BLaER1 treated with 17β-estradiol and CSF1 and Interleukin-3, amounts not matched to agents 10 nM and 100 nM (cell line): ENCODE measurements at regions not wholly inside any gene's neighbourhood (a gene's known extent, or its start where the extent isn't known, plus 50 kb on each side); places are given as distances from the start of the nearest gene placed in this dataset.

ENCODE experiments used
- H3K27ac ChIP-seq, 11 experiments: shearing (Covaris generic); formaldehyde crosslinking; 2 replicates each; pipeline ENCODE4 v1.8.1; 2022
- H3K27me3 ChIP-seq, 11 experiments: shearing (Covaris generic); formaldehyde crosslinking; 2 replicates each; pipeline ENCODE4 v1.8.1; 2022
- H3K36me3 ChIP-seq, 11 experiments: shearing (Covaris generic); formaldehyde crosslinking; 2 replicates each; pipeline ENCODE4 v1.8.1; 2022
- H3K4me1 ChIP-seq, 10 experiments: shearing (Covaris generic); formaldehyde crosslinking; 2 replicates each; pipeline ENCODE4 v1.8.1; 2022
- H3K4me2 ChIP-seq, 11 experiments: shearing (Covaris generic); formaldehyde crosslinking; 2 replicates each; pipeline ENCODE4 v1.8.1; 2022
- H3K4me3 ChIP-seq, 10 experiments: shearing (Covaris generic); formaldehyde crosslinking; 2 replicates each; pipeline ENCODE4 v1.8.1; 2022
- H3K9ac ChIP-seq, 11 experiments: shearing (Covaris generic); formaldehyde crosslinking; 2 replicates each; pipeline ENCODE4 v1.8.1; 2022
- H3K9me3 ChIP-seq, 11 experiments: shearing (Covaris generic); formaldehyde crosslinking; replicated peaks in 1 of 11; 2 replicates each; pipeline ENCODE4 v1.8.1; 2022
- H4K20me1 ChIP-seq, 11 experiments: shearing (Covaris generic); formaldehyde crosslinking; 2 replicates each; pipeline ENCODE4 v1.8.1; 2022
- Cebpa-rat ChIP-seq, 11 experiments: shearing (Covaris generic); IDR thresholded peaks; 2 replicates each; pipeline ENCODE4 v1.8.1; 2022

- no peak overlapping the region for H3K4me3 ChIP-seq
- H3K36me3 ChIP-seq, result no peaks in the 10 kb centered on the region
- H3K4me1 ChIP-seq, result no peaks in the 10 kb centered on the region
- peaks cover 0 to 5% (median 0%) of the 10 kb centered on the region in 11 experiments; a peak in 3 of 22 replicates for H4K20me1 ChIP-seq
- no peaks in the 10 kb centered on the region for H3K9me3 ChIP-seq
- no peak overlapping the region for H3K9ac ChIP-seq
- no peak overlapping the region for H3K27ac ChIP-seq
- TF ChIP-seq Cebpa-rat (IDR thresholded peaks at IDR 0.05), result no peak
- no peak overlapping the region for H3K4me2 ChIP-seq
- H3K27me3 ChIP-seq, result peaks cover 80 to 100% (median 95%) of the 10 kb centered on the region in 11 experiments
These were observed 127.9 kb upstream of the DMD start for GRCh38 chrX:33339219-33339618.

DNA sequence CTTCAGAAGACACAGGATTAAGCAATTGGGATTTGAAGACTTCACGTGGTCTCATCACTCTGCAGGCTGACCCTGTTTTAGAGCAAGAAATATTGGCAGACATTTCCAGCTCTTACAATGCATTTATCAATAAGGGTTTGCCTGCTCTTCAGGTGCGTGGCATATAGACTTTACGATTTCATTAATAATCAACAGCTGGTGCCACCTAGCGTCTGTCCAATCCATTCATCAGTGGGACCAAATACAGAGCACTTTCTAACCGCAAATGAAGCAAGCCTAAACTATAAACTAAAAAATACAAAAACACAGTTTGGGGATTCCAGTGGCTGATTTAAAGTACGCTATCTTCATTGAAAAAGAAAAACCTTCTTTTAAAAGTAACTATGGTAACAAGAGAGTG lies 125.4 kb upstream of the DMD start:
- no peaks in the 10 kb centered on the region for H3K4me1 ChIP-seq
- H3K27ac ChIP-seq, result no peak overlapping the region
- H3K36me3 ChIP-seq, result no peaks in the 10 kb centered on the region
- H3K4me2 ChIP-seq, result no peak overlapping the region
- no peak overlapping the region for H3K9ac ChIP-seq
- no peak overlapping the region for H3K4me3 ChIP-seq
- peaks cover 82 to 100% (median 95%) of the 10 kb centered on the region in 11 experiments for H3K27me3 ChIP-seq
- no peak for TF ChIP-seq Cebpa-rat (IDR thresholded peaks at IDR 0.05)
- peaks cover 0 to 5% (median 0%) of the 10 kb centered on the region in 11 experiments; a peak in 3 of 22 replicates for H4K20me1 ChIP-seq
- no peaks in the 10 kb centered on the region for H3K9me3 ChIP-seq

GRCh38 chrX:33333271-33333670 lies 121.9 kb upstream of the DMD start:
- Histone ChIP-seq H3K4me1 (no peaks in the 10 kb centered on the region), H3K4me2 (no peak overlapping the region), H3K27ac (no peak overlapping the region), H3K36me3 (no peaks in the 10 kb centered on the region), H3K27me3 (peaks cover 83 to 100% (median 94%) of the 10 kb centered on the region in 11 experiments), H3K9me3 (no peaks in the 10 kb centered on the region), H4K20me1 (no peaks in the 10 kb centered on the region; a peak in 1 of 22 replicates), H3K9ac (no peak overlapping the region), H3K4me3 (no peak overlapping the region)
- no peak for TF ChIP-seq Cebpa-rat (IDR thresholded peaks at IDR 0.05)

GRCh38 chrX:33330798-33331197 lies 119.4 kb upstream of the DMD start:
- no peak overlapping the region for H3K4me3 ChIP-seq
- H3K4me2 ChIP-seq, result no peak overlapping the region
- no peaks in the 10 kb centered on the region for H3K36me3 ChIP-seq
- no peak overlapping the region for H3K9ac ChIP-seq
- H3K4me1 ChIP-seq, result no peaks in the 10 kb centered on the region
- H3K27ac ChIP-seq, result no peak overlapping the region
- H4K20me1 ChIP-seq, result no peaks in the 10 kb centered on the region; a peak in 1 of 22 replicates
- H3K9me3 ChIP-seq, result no peaks in the 10 kb centered on the region
- no peak for TF ChIP-seq Cebpa-rat (IDR thresholded peaks at IDR 0.05)
- peaks cover 82 to 100% (median 94%) of the 10 kb centered on the region in 11 experiments for H3K27me3 ChIP-seq

DNA sequence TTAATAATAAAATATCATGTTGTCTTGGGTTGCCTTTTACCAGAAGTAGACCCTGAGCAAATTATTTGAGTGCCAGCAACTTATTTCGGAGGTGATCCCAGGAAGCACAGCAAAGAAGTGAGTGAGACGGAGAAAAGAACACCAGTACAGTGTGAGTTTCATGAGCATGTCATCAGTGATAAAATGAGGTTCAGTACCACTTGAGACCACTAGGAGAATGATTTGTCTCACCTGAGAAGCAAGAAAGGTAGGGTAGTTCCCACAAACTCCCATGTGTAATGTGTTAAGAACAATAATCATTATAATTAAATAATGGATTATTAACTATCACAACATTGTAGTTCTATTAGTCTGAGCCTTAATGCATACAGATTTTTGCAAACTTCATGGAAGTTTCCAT lies 112.8 kb upstream of the DMD start:
- no peaks in the 10 kb centered on the region for H3K9me3 ChIP-seq
- H3K36me3 ChIP-seq, result no peaks in the 10 kb centered on the region
- H3K4me3 ChIP-seq, result no peak overlapping the region
- H3K9ac ChIP-seq, result no peak overlapping the region
- H3K27ac ChIP-seq, result no peak overlapping the region
- no peaks in the 10 kb centered on the region for H3K4me1 ChIP-seq
- peaks cover 82 to 100% (median 98%) of the 10 kb centered on the region in 11 experiments for H3K27me3 ChIP-seq
- TF ChIP-seq Cebpa-rat (IDR thresholded peaks at IDR 0.05), result no peak
- no peak overlapping the region for H3K4me2 ChIP-seq
- peaks cover 0 to 5% (median 0%) of the 10 kb centered on the region in 11 experiments; a peak in 1 of 22 replicates for H4K20me1 ChIP-seq

GRCh38 chrX:33307911-33308354 lies 96.6 kb upstream of the DMD start:
- no peak overlapping the region for H3K4me2 ChIP-seq
- H3K9ac ChIP-seq, result no peak overlapping the region
- no peaks in the 10 kb centered on the region for H3K36me3 ChIP-seq
- peaks cover under 1 to 77% (median 47%) of the 10 kb centered on the region in 11 experiments; a peak in 20 of 22 replicates for H3K27me3 ChIP-seq
- TF ChIP-seq Cebpa-rat (IDR thresholded peaks at IDR 0.05), result no peak
- H4K20me1 ChIP-seq, result no peaks in the 10 kb centered on the region
- no peaks in the 10 kb centered on the region for H3K4me1 ChIP-seq
- H3K4me3 ChIP-seq, result no peak overlapping the region
- no peak overlapping the region for H3K27ac ChIP-seq
- H3K9me3 ChIP-seq, result peaks cover 4 to 10% (median 5%) of the 10 kb centered on the region in 11 experiments; a peak in 16 of 22 replicates

DNA sequence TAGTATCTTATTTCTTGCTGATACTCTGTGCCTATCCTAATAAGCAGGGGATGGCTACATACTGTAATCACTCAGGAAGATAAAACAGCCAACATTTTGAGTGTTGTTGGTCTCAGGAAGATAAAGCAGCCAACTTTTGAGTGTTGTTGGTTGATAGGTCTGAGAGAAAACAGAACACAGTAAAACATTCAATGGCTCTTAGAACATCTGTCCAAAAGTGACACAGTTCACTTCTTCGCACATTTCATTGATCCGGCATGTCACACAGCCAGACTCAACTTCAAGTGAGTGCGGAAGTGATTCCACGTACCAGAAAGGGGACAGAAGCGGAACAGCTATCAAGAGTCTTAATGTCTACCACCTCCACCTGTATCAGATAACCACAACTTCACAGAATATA lies 87.3 kb upstream of the DMD start:
- peaks cover 0 to 3% (median 0%) of the 10 kb centered on the region in 11 experiments; a peak in 1 of 22 replicates for H4K20me1 ChIP-seq
- no peak overlapping the region for H3K4me3 ChIP-seq
- no peaks in the 10 kb centered on the region for H3K4me1 ChIP-seq
- H3K9ac ChIP-seq, result no peak overlapping the region
- H3K9me3 ChIP-seq, result peaks cover 3 to 5% (median 4%) of the 10 kb centered on the region in 11 experiments; a peak in 16 of 22 replicates
- H3K36me3 ChIP-seq, result no peaks in the 10 kb centered on the region
- H3K4me2 ChIP-seq, result no peak overlapping the region
- TF ChIP-seq Cebpa-rat (IDR thresholded peaks at IDR 0.05), result no peak
- no peak overlapping the region for H3K27ac ChIP-seq
- peaks cover 54 to 100% (median 87%) of the 10 kb centered on the region in 11 experiments for H3K27me3 ChIP-seq

GRCh38 chrX:33285550-33285949 lies 74.2 kb upstream of the DMD start:
- TF ChIP-seq Cebpa-rat (IDR thresholded peaks at IDR 0.05), result no peak
- no peak overlapping the region for H3K4me3 ChIP-seq
- peaks cover 0 to 11% (median 0%) of the 10 kb centered on the region in 11 experiments; a peak in 2 of 22 replicates for H3K9me3 ChIP-seq
- H3K27me3 ChIP-seq, result peaks cover 70 to 98% (median 86%) of the 10 kb centered on the region in 11 experiments
- H3K27ac ChIP-seq, result no peak overlapping the region
- no peak overlapping the region for H3K4me2 ChIP-seq
- H3K4me1 ChIP-seq, result peaks cover 0 to 7% (median 0%) of the 10 kb centered on the region in 10 experiments; a peak in 4 of 20 replicates
- no peak overlapping the region for H3K9ac ChIP-seq
- no peaks in the 10 kb centered on the region for H4K20me1 ChIP-seq
- no peaks in the 10 kb centered on the region for H3K36me3 ChIP-seq

GRCh38 chrX:33277046-33277445 lies 65.7 kb upstream of the DMD start:
- TF ChIP-seq Cebpa-rat (IDR thresholded peaks at IDR 0.05), result no peak
- Histone ChIP-seq H3K9ac (no peak overlapping the region), H4K20me1 (no peaks in the 10 kb centered on the region; a peak in 1 of 22 replicates), H3K27ac (peak overlapping the region in 1 of 11 experiments; percentile 33; a peak in 2 of 22 replicates), H3K9me3 (peaks cover 0 to 18% (median 0%) of the 10 kb centered on the region in 11 experiments; a peak in 5 of 22 replicates), H3K4me2 (peak overlapping the region in 7 of 11 experiments; percentile 32 to 54 (median 43); a peak in 13 of 22 replicates), H3K27me3 (peaks cover 80 to 100% (median 95%) of the 10 kb centered on the region in 11 experiments), H3K4me3 (no peak overlapping the region), H3K36me3 (no peaks in the 10 kb centered on the region), H3K4me1 (peaks cover 0 to 20% (median 13%) of the 10 kb centered on the region in 10 experiments; a peak in 11 of 20 replicates)

GRCh38 chrX:33273535-33273934 lies 62.2 kb upstream of the DMD start:
- no peaks in the 10 kb centered on the region; a peak in 1 of 22 replicates for H3K9me3 ChIP-seq
- H3K4me2 ChIP-seq, result no peak overlapping the region
- H4K20me1 ChIP-seq, result no peaks in the 10 kb centered on the region; a peak in 2 of 22 replicates
- H3K36me3 ChIP-seq, result no peaks in the 10 kb centered on the region
- H3K4me1 ChIP-seq, result peaks cover 0 to 20% (median 12%) of the 10 kb centered on the region in 10 experiments; a peak in 11 of 20 replicates
- no peak overlapping the region for H3K27ac ChIP-seq
- no peak overlapping the region for H3K4me3 ChIP-seq
- TF ChIP-seq Cebpa-rat (IDR thresholded peaks at IDR 0.05), result no peak
- no peak overlapping the region for H3K9ac ChIP-seq
- peaks cover 55 to 97% (median 84%) of the 10 kb centered on the region in 11 experiments for H3K27me3 ChIP-seq
